HEK293T (cell line): ENCODE measurements at regions not wholly inside any gene's neighbourhood (a gene's known extent, or its start where the extent isn't known, plus 50 kb on each side); places are given as distances from the start of the nearest gene placed in this dataset.

Source experiments
- CTCF ChIA-PET: fragments of 350-600 bp; formaldehyde crosslinking; extraction: SDS; loops from one replicate; lab custom pipeline; 2021; ENCODE audit warnings: antibody characterized with exemption, inconsistent platforms; lab: Yijun Ruan, JAX
- POLR2A ChIA-PET: fragments of 350-600 bp; formaldehyde crosslinking; extraction: SDS; loops from one replicate; lab custom pipeline; 2020; ENCODE audit warnings: antibody characterized with exemption, inconsistent platforms; lab: Yijun Ruan, JAX
- DNase-seq: peaks from one replicate; pipeline ENCODE4 v3.0.0; 2012; ENCODE audit warnings: mixed read lengths; ENCODE audit errors: extremely low spot score
- ARNT ChIP-seq: fragments of 450-650 bp; IDR thresholded peaks from 2 replicates; pipeline ENCODE4 v1.6.1; 2017; ENCODE audit warnings: mild to moderate bottlenecking
- BHLHE40 ChIP-seq: fragments of 450-650 bp; IDR thresholded peaks from 2 replicates; pipeline ENCODE4 v1.6.1; 2016; ENCODE audit warnings: mild to moderate bottlenecking, moderate library complexity, borderline replicate concordance
- CTBP1 ChIP-seq: fragments of 450-650 bp; IDR thresholded peaks from 2 replicates; pipeline ENCODE4 v1.6.1; 2016; ENCODE audit warnings: borderline replicate concordance
- ELF4 ChIP-seq: fragments of 450-650 bp; IDR thresholded peaks from 2 replicates; pipeline ENCODE4 v1.6.1; 2017; ENCODE audit warnings: antibody characterized with exemption
- FOXA1 ChIP-seq: fragments of 450-650 bp; IDR thresholded peaks from 2 replicates; pipeline ENCODE4 v1.6.1; 2016; ENCODE audit warnings: mild to moderate bottlenecking
- FOXK2 ChIP-seq: fragments of 450-650 bp; IDR thresholded peaks from 2 replicates; pipeline ENCODE4 v1.6.1; 2016; ENCODE audit warnings: mild to moderate bottlenecking
- FOXM1 ChIP-seq: fragments of 450-650 bp; IDR thresholded peaks from 2 replicates; pipeline ENCODE4 v1.6.1; 2017; ENCODE audit warnings: mild to moderate bottlenecking, borderline replicate concordance
- HDGF ChIP-seq: fragments of 450-650 bp; IDR thresholded peaks from 2 replicates; pipeline ENCODE4 v1.6.1; 2017; ENCODE audit warnings: antibody characterized with exemption, borderline replicate concordance
- L3MBTL2 ChIP-seq: fragments of 450-650 bp; conservative IDR thresholded peaks from 2 replicates; pipeline ENCODE4 v1.6.1; 2016; ENCODE audit warnings: mild to moderate bottlenecking
- LEF1 ChIP-seq: fragments of 450-650 bp; IDR thresholded peaks from 2 replicates; pipeline ENCODE4 v1.6.1; 2017; ENCODE audit warnings: mild to moderate bottlenecking, borderline replicate concordance
- NFRKB ChIP-seq: fragments of 450-650 bp; IDR thresholded peaks from 2 replicates; pipeline ENCODE4 v1.6.1; 2016; ENCODE audit warnings: mild to moderate bottlenecking, moderate library complexity
- SP1 ChIP-seq: fragments of 450-650 bp; IDR thresholded peaks from 2 replicates; pipeline ENCODE4 v1.6.1; 2017
- SUZ12 ChIP-seq: fragments of 450-650 bp; IDR thresholded peaks from 2 replicates; pipeline ENCODE4 v1.6.1; 2016; ENCODE audit warnings: mild to moderate bottlenecking
- TARDBP ChIP-seq: fragments of 450-650 bp; IDR thresholded peaks from 2 replicates; pipeline ENCODE4 v1.6.1; 2016
- ZNF384 ChIP-seq: fragments of 450-650 bp; IDR thresholded peaks from 2 replicates; pipeline ENCODE4 v1.6.1; 2016
- TF ChIP-seq, protein P1 (sequence below): fragments of 450-650 bp; IDR thresholded peaks from 2 replicates; pipeline ENCODE4 v1.6.1; 2016

GRCh38 chr2:5594249-5594695, 97.9 kb upstream of the SOX11 start:
- POLR2A ChIA-PET = no interaction called here
- no peak for DNase-seq
- no peak for TF ChIP-seq ZNF384
- no peak for TF ChIP-seq HDGF
- no peak for TF ChIP-seq FOXA1
- TF ChIP-seq L3MBTL2 = no peak
- no peak for TF ChIP-seq ARNT
- TF ChIP-seq FOXK2 = no peak
- no peak for TF ChIP-seq SP1
- TF ChIP-seq, protein P1, sequence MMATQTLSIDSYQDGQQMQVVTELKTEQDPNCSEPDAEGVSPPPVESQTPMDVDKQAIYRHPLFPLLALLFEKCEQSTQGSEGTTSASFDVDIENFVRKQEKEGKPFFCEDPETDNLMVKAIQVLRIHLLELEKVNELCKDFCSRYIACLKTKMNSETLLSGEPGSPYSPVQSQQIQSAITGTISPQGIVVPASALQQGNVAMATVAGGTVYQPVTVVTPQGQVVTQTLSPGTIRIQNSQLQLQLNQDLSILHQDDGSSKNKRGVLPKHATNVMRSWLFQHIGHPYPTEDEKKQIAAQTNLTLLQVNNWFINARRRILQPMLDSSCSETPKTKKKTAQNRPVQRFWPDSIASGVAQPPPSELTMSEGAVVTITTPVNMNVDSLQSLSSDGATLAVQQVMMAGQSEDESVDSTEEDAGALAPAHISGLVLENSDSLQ = no peak
- no peak for TF ChIP-seq TARDBP
- no peak for TF ChIP-seq CTBP1
- TF ChIP-seq SUZ12 = no peak
- TF ChIP-seq BHLHE40 = no peak
- no peak for TF ChIP-seq LEF1
- TF ChIP-seq NFRKB = no peak
- no peak for TF ChIP-seq ELF4
- no peak for TF ChIP-seq FOXM1
- CTCF ChIA-PET = no interaction called here

DNA sequence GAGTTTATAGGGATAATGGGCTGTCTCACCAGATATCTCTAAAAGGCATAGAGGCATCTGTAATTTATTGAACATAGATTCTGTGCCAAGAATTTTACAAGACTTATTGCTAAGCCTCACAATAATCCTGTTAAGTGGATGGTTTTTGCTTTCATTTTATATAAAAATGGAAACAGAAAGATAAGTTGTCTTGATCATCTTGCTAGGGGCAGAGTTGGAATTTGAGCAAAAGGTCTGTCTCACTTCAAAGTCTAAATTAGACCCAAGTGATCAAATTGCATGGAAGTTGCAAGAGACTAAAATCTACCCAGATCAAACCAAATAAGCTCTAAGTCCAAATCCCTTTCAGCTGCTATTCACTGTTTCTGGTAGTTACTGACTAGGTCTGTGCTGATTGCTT, 95.3 kb upstream of the SOX11 start:
- DNase-seq = no peak
- ChIA-PET CTCF (no interaction called here), POLR2A (no interaction called here)
- TF ChIP-seq HDGF = no peak
- TF ChIP-seq FOXA1 = no peak
- TF ChIP-seq SUZ12 = no peak
- TF ChIP-seq, protein P1 = no peak
- TF ChIP-seq ZNF384 = no peak
- no peak for TF ChIP-seq FOXK2
- TF ChIP-seq ARNT = no peak
- TF ChIP-seq TARDBP = no peak
- TF ChIP-seq LEF1 = no peak
- no peak for TF ChIP-seq BHLHE40

GRCh38 chr2:5598156-5598555, 94.0 kb upstream of the SOX11 start:
- CTCF ChIA-PET = no interaction called here
- no peak for DNase-seq
- POLR2A ChIA-PET = no interaction called here
- TF ChIP-seq CTBP1 (no peak), L3MBTL2 (no peak), ZNF384 (no peak), TARDBP (no peak), ARNT (no peak), BHLHE40 (no peak), NFRKB (no peak), ELF4 (no peak), HDGF (no peak), SP1 (no peak), FOXK2 (no peak), FOXM1 (no peak), FOXA1 (no peak), SUZ12 (no peak)
- TF ChIP-seq, protein P1 = no peak

DNA sequence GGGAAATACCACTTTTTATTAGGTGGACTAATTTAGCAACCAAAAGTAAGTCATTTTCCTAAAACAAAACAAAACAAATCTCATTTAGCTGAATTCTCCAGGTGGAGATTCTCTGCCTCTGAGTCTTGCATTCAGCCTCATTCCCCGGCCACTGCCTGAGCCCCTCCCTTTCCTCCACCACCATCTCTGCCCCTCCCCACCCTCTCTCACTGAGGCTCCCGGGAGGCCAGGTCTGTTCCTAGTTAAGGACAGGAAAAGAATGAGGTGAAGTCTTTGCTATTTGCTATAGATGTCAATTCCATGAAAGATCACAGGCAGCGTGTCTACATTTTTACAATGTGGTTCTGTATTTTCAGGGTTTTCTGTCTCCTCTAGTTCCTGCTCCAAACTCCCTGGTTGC, 83.0 kb upstream of the SOX11 start:
- TF ChIP-seq BHLHE40 = no peak
- TF ChIP-seq ARNT = no peak
- no peak for TF ChIP-seq HDGF
- TF ChIP-seq FOXA1 = no peak
- TF ChIP-seq FOXK2 = no peak
- no peak for TF ChIP-seq TARDBP
- no peak for TF ChIP-seq ELF4
- no peak for TF ChIP-seq SUZ12
- TF ChIP-seq, protein P1 = no peak
- TF ChIP-seq ZNF384 = no peak
- no peak for TF ChIP-seq CTBP1
- TF ChIP-seq LEF1 = no peak
- TF ChIP-seq L3MBTL2 = no peak
- TF ChIP-seq NFRKB = no peak
- TF ChIP-seq SP1 = no peak
- no peak for TF ChIP-seq FOXM1
- POLR2A ChIA-PET = no interaction called here
- CTCF ChIA-PET = no interaction called here
- no peak for DNase-seq

- no peak for TF ChIP-seq SP1
- TF ChIP-seq SUZ12 = no peak
- no peak for TF ChIP-seq HDGF
- no peak for TF ChIP-seq CTBP1
- TF ChIP-seq L3MBTL2 = no peak
- TF ChIP-seq, protein P1 = no peak
- no peak for TF ChIP-seq NFRKB
- no peak for TF ChIP-seq ZNF384
- TF ChIP-seq FOXM1 = no peak
- no peak for TF ChIP-seq BHLHE40
- TF ChIP-seq ELF4 = no peak
- no peak for TF ChIP-seq FOXK2
- no peak for TF ChIP-seq TARDBP
- POLR2A ChIA-PET = no interaction called here
- CTCF ChIA-PET = no interaction called here
- DNase-seq = no peak
Measured at GRCh38 chr2:5612666-5613065, 79.5 kb upstream of the SOX11 start.
